H1 (cell line): ENCODE measurements at regions not wholly inside any gene's neighbourhood (a gene's known extent, or its start where the extent isn't known, plus 50 kb on each side); places are given as distances from the start of the nearest gene placed in this dataset.
A peak's percentile ranks its signal among the peaks of the same experiment; 100 is the strongest.

ENCODE experiments used
- CTCF ChIA-PET: fragments of 300-600 bp; sonication (Branson Sonifier 250); formaldehyde crosslinking; loops from one replicate; lab custom pipeline; 2021; ENCODE audit not compliant: partially characterized antibody; lab: Charles Lee
- POLR2A ChIA-PET: fragments of 300-600 bp; sonication (Branson Sonifier 250); formaldehyde crosslinking; loops from one replicate; lab custom pipeline; 2021; ENCODE audit warnings: inconsistent platforms; ENCODE audit not compliant: partially characterized antibody; lab: Charles Lee
- DNase-seq, 2 experiments: peaks; one replicate each; pipeline versions ENCODE4 v3.0.0 to v3.0.0-alpha.2; 2010 to 2022; ENCODE audit warnings: low spot score in 2 of 2, low read depth in 1 of 2, mixed read lengths in 1 of 2
- FAIRE-seq: peaks from 2 replicates; lab custom pipeline; 2011; peaks lifted over from hg19 to GRCh38; lab: Jason Lieb, UNC
- H2AFZ ChIP-seq: 2 replicates; pipeline ENCODE4 v1.8.1; 2012; ENCODE audit warnings: low read length, inconsistent platforms
- H2AK5ac ChIP-seq: 2 replicates; pipeline ENCODE4 v1.6.1; 2013; ENCODE audit warnings: low read depth, low read length
- H2BK120ac ChIP-seq: replicated peaks from 2 replicates; pipeline ENCODE3; 2013; ENCODE audit warnings: low read depth, low read length, inconsistent platforms
- H2BK12ac ChIP-seq: 2 replicates; pipeline ENCODE4 v1.6.1; 2013; ENCODE audit warnings: low read depth, low read length
- H2BK15ac ChIP-seq: 2 replicates; pipeline ENCODE4 v1.6.1; 2013; ENCODE audit warnings: low read length
- H2BK20ac ChIP-seq: 2 replicates; pipeline ENCODE4 v1.6.1; 2013; ENCODE audit warnings: low read length
- H2BK5ac ChIP-seq: 2 replicates; pipeline ENCODE4 v1.6.1; 2013; ENCODE audit warnings: low read depth, low read length
- H3K14ac ChIP-seq: 2 replicates; pipeline ENCODE4 v1.6.1; 2013; ENCODE audit warnings: inconsistent platforms; ENCODE audit not compliant: insufficient read length
- H3K18ac ChIP-seq: 2 replicates; pipeline ENCODE4 v1.6.1; 2013; ENCODE audit warnings: low read length; ENCODE audit errors: extremely low read depth
- H3K23ac ChIP-seq: 2 replicates; pipeline ENCODE4 v1.6.1; 2013; ENCODE audit warnings: inconsistent platforms; ENCODE audit not compliant: insufficient read length
- H3K23me2 ChIP-seq: 2 replicates; pipeline ENCODE4 v1.6.1; 2013; ENCODE audit warnings: low read depth, low read length
- H3K27ac ChIP-seq: 2 replicates; pipeline ENCODE4 v1.6.1; 2011; ENCODE audit warnings: low read depth, low read length, inconsistent platforms
- H3K27me3 ChIP-seq, 4 experiments: replicated peaks in 1 of 4; 1 replicate in 1 of 4; 2 replicates in 3 of 4; pipeline versions ENCODE4 v1.6.1 to v1.8.1; 2011 to 2013; ENCODE audit warnings: low read length in 3 of 4, mild to moderate bottlenecking in 3 of 4, inconsistent platforms in 2 of 4, mixed read lengths in 2 of 4, moderate library complexity in 1 of 4; ENCODE audit not compliant: control insufficient read depth in 3 of 4, insufficient read depth in 3 of 4; ENCODE audit errors: extremely low read depth in 1 of 4
- H3K36me3 ChIP-seq, 4 experiments: 2 replicates each; pipeline versions ENCODE4 v1.6.1 to v1.8.1; 2011 to 2013; ENCODE audit warnings: mild to moderate bottlenecking in 4 of 4, low read length in 3 of 4, moderate library complexity in 2 of 4, control low read depth in 1 of 4, inconsistent platforms in 1 of 4; ENCODE audit not compliant: insufficient read depth in 4 of 4, control insufficient read depth in 2 of 4
- H3K4ac ChIP-seq: replicated peaks from 2 replicates; pipeline ENCODE3; 2013; ENCODE audit warnings: low read length, low read depth, mixed read lengths, inconsistent platforms; ENCODE audit not compliant: insufficient read length
- H3K4me1 ChIP-seq, 4 experiments: replicated peaks in 1 of 4; 1 replicate in 1 of 4; 2 replicates in 3 of 4; pipeline versions ENCODE4 v1.6.1 to v1.8.1; 2011 to 2013; ENCODE audit warnings: low read length in 3 of 4, inconsistent platforms in 2 of 4, mixed read lengths in 1 of 4; ENCODE audit not compliant: insufficient read depth in 4 of 4, control insufficient read depth in 3 of 4
- H3K4me2 ChIP-seq, 2 experiments: 2 replicates each; pipeline versions ENCODE4 v1.6.1 to v1.8.1; 2011 to 2013; ENCODE audit warnings: low read depth in 2 of 2, low read length in 2 of 2, control low read depth in 1 of 2, inconsistent platforms in 1 of 2, mild to moderate bottlenecking in 1 of 2; ENCODE audit not compliant: insufficient read depth in 1 of 2
- H3K4me3 ChIP-seq, 4 experiments: fragments of 200-600, 300-600 bp in 1 of 4; sonication (generic), shearing (Covaris generic), sonication (Bioruptor Twin) in 1 of 4; 2 replicates each; pipeline versions ENCODE4 v1.5.1 to v1.8.1; 2011 to 2016; ENCODE audit warnings: low read length in 4 of 4, low read depth in 3 of 4, control low read depth in 2 of 4, inconsistent platforms in 2 of 4, mild to moderate bottlenecking in 2 of 4, mixed read lengths in 1 of 4, moderate library complexity in 1 of 4; ENCODE audit not compliant: insufficient read depth in 2 of 4; ENCODE audit errors: extremely low read depth in 1 of 4
- H3K56ac ChIP-seq: replicated peaks from 2 replicates; pipeline ENCODE3; 2013; ENCODE audit warnings: low read depth, mild to moderate bottlenecking, mixed read lengths, low read length, inconsistent platforms; ENCODE audit not compliant: insufficient read length
- H3K79me1 ChIP-seq: 2 replicates; pipeline ENCODE4 v1.6.1; 2013; ENCODE audit warnings: low read depth, low read length, control low read depth
- H3K79me2 ChIP-seq, 2 experiments: 2 replicates each; pipeline versions ENCODE4 v1.6.1 to v1.8.1; 2012 to 2013; ENCODE audit warnings: low read length in 2 of 2, mild to moderate bottlenecking in 2 of 2, inconsistent platforms in 1 of 2; ENCODE audit not compliant: insufficient read depth in 2 of 2, control insufficient read depth in 1 of 2
- H3K9ac ChIP-seq, 4 experiments: replicated peaks in 1 of 4; 1 replicate in 1 of 4; 2 replicates in 3 of 4; pipeline versions ENCODE4 v1.6.1 to v1.8.1; 2011 to 2013; ENCODE audit warnings: low read depth in 3 of 4, low read length in 3 of 4, control low read depth in 2 of 4, mild to moderate bottlenecking in 2 of 4, moderate library complexity in 2 of 4, inconsistent platforms in 1 of 4; ENCODE audit errors: extremely low read depth in 1 of 4
- H3K9me3 ChIP-seq, 2 experiments: 2 replicates each; pipeline versions ENCODE4 v1.6.1 to v1.8.1; 2012 to 2013; ENCODE audit warnings: mild to moderate bottlenecking in 2 of 2, moderate library complexity in 2 of 2, control low read depth in 1 of 2, inconsistent platforms in 1 of 2, low read depth in 1 of 2, low read length in 1 of 2, mixed read lengths in 1 of 2; ENCODE audit not compliant: insufficient read depth in 2 of 2
- H4K20me1 ChIP-seq, 2 experiments: replicated peaks in 1 of 2; 2 replicates each; pipeline versions ENCODE3 to v1.8.1; 2011 to 2013; ENCODE audit warnings: inconsistent platforms in 2 of 2, low read length in 2 of 2, mild to moderate bottlenecking in 1 of 2; ENCODE audit not compliant: insufficient read depth in 2 of 2, control insufficient read depth in 1 of 2
- H4K5ac ChIP-seq: 2 replicates; pipeline ENCODE4 v1.6.1; 2013; ENCODE audit warnings: low read length, low read depth, mixed read lengths, inconsistent platforms; ENCODE audit not compliant: insufficient read length
- H4K8ac ChIP-seq: 2 replicates; pipeline ENCODE4 v1.8.0; 2013; ENCODE audit warnings: mild to moderate bottlenecking, moderate library complexity, low read length, inconsistent platforms; ENCODE audit not compliant: insufficient read depth; ENCODE audit errors: extremely low read depth
- H4K91ac ChIP-seq: replicated peaks from 2 replicates; pipeline ENCODE3; 2013; ENCODE audit warnings: low read length, mixed read lengths, inconsistent platforms; ENCODE audit not compliant: insufficient read length
- RFX5 ChIP-seq: IDR thresholded peaks from 2 replicates; pipeline ENCODE4 v1.6.1; 2011; ENCODE audit warnings: low read depth, low read length, improper control_type of control experiment, borderline replicate concordance
- TAF1 ChIP-seq: IDR thresholded peaks from 2 replicates; pipeline ENCODE4 v1.6.1; 2011; ENCODE audit warnings: mild to moderate bottlenecking, low read depth, low read length
- TBP ChIP-seq: IDR thresholded peaks from 2 replicates; pipeline ENCODE4 v1.6.1; 2011; ENCODE audit warnings: low read depth, low read length, improper control_type of control experiment
- WGBS, 2 experiments: shearing (Covaris generic) in 1 of 2; methylation state at CpG; one replicate each; pipeline versions ENCODE4 v1.1.6 to v1.1.7; 2013 to 2015; ENCODE audit warnings: low lambda C conversion rate in 2 of 2, mixed read lengths in 2 of 2, inconsistent platforms in 1 of 2, low coverage in 1 of 2, missing lambda C conversion rate in 1 of 2; ENCODE audit not compliant: insufficient replicate concordance in 2 of 2, insufficient coverage in 1 of 2, insufficient read length in 1 of 2; ENCODE audit errors: extremely low coverage in 1 of 2, missing lambda C conversion rate in 1 of 2; 5-methylcytosine and 5-hydroxymethylcytosine counted together

DNA sequence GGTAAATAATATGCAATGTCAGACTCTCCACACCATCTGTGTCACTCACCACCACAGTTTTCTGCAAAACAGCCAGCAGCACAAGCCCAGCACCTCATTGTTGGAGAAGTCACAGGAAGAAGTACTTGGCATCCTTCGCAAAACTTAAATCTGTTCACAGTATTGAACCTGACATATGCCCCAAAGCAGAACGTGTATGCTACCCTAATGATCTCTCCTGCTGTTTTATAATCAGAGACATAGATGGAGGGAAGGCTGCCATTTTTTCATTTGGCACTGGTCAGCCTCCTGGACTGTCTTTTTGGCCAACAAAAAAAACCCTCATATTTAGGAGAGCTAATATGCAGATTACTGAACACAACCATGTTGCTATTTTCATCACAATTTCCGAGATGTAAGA is 1272.9 kb downstream of the ROBO1 start:
- H2AK5ac ChIP-seq, result no peak overlapping the region
- no peaks in the 10 kb centered on the region for H3K36me3 ChIP-seq
- POLR2A ChIA-PET, result no interaction called here
- H2BK120ac ChIP-seq, result no peak overlapping the region
- TF ChIP-seq RFX5 (no peak), TBP (no peak), TAF1 (no peak)
- H2BK15ac ChIP-seq, result no peak overlapping the region
- DNase-seq, result no peak
- no peaks in the 10 kb centered on the region for H3K9me3 ChIP-seq
- H2BK5ac ChIP-seq, result no peak overlapping the region
- H3K27me3 ChIP-seq, result no peaks in the 10 kb centered on the region
- no peak overlapping the region for H3K18ac ChIP-seq
- no peak overlapping the region for H3K4me3 ChIP-seq
- no peak overlapping the region for H2BK20ac ChIP-seq
- H3K23me2 ChIP-seq, result no peaks in the 10 kb centered on the region
- no peaks in the 10 kb centered on the region for H3K4me1 ChIP-seq
- no peak overlapping the region for H4K91ac ChIP-seq
- no peak overlapping the region for H3K23ac ChIP-seq
- no peak for FAIRE-seq
- 0 out of 2 replicates have a peak overlapping the region, but pooled peaks have one; percentile 13 for H2AFZ ChIP-seq
- H3K79me1 ChIP-seq, result no peaks in the 10 kb centered on the region
- no peak overlapping the region for H3K27ac ChIP-seq
- H3K79me2 ChIP-seq, result no peaks in the 10 kb centered on the region
- H3K14ac ChIP-seq, result no peak overlapping the region
- no peak overlapping the region for H3K9ac ChIP-seq
- no peak overlapping the region for H4K5ac ChIP-seq
- no peak overlapping the region for H3K56ac ChIP-seq
- CTCF ChIA-PET, result interaction anchor here (1.3 kb wide), 1 partner anchor 33 kb away, joined by 3 read pairs; no protein-coding TSS in a partner anchor
- 94% methylated on average over 3 of the region's 3 CpGs; no CpG with 5 or more reads in 1 of the 2 experiments for WGBS, 2 experiments
- H2BK12ac ChIP-seq, result no peak overlapping the region
- no peak overlapping the region for H3K4ac ChIP-seq
- H4K20me1 ChIP-seq, result no peaks in the 10 kb centered on the region
- H4K8ac ChIP-seq, result no peak overlapping the region
- no peak overlapping the region for H3K4me2 ChIP-seq
